HFF-Myc (cell line): ENCODE measurements at regions not wholly inside any gene's neighbourhood (a gene's known extent, or its start where the extent isn't known, plus 50 kb on each side); places are given as distances from the start of the nearest gene placed in this dataset.
"Not testable (repeated sequence)": the region's sequence is repeated elsewhere in the genome, so short reads cannot be mapped to it uniquely, and the experiment has no call there.

ENCODE experiments used
- DNase-seq: peaks from one replicate; pipeline ENCODE4 v3.0.0-alpha.2; 2011; ENCODE audit warnings: low read depth; ENCODE audit errors: extremely low read depth
- H3K4me3 ChIP-seq: replicated peaks from 2 replicates; pipeline ENCODE4 v1.5.1; 2011; ENCODE audit warnings: low read depth, mild to moderate bottlenecking, control low read depth, low read length
- TF ChIP-seq, protein P1 (sequence below): IDR thresholded peaks from 2 replicates; pipeline ENCODE4 v1.5.1; 2012; ENCODE audit warnings: mild to moderate bottlenecking, low read depth, low read length, control low read depth; ENCODE audit errors: missing control alignments

GRCh38 chr1:173269490-173270230 lies 62.5 kb upstream of the TNFSF4 start:
- DNase-seq = peak; percentile 16
- H3K4me3 ChIP-seq = no peak overlapping the region
- TF ChIP-seq, protein P1, sequence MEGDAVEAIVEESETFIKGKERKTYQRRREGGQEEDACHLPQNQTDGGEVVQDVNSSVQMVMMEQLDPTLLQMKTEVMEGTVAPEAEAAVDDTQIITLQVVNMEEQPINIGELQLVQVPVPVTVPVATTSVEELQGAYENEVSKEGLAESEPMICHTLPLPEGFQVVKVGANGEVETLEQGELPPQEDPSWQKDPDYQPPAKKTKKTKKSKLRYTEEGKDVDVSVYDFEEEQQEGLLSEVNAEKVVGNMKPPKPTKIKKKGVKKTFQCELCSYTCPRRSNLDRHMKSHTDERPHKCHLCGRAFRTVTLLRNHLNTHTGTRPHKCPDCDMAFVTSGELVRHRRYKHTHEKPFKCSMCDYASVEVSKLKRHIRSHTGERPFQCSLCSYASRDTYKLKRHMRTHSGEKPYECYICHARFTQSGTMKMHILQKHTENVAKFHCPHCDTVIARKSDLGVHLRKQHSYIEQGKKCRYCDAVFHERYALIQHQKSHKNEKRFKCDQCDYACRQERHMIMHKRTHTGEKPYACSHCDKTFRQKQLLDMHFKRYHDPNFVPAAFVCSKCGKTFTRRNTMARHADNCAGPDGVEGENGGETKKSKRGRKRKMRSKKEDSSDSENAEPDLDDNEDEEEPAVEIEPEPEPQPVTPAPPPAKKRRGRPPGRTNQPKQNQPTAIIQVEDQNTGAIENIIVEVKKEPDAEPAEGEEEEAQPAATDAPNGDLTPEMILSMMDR = no peak

DNA sequence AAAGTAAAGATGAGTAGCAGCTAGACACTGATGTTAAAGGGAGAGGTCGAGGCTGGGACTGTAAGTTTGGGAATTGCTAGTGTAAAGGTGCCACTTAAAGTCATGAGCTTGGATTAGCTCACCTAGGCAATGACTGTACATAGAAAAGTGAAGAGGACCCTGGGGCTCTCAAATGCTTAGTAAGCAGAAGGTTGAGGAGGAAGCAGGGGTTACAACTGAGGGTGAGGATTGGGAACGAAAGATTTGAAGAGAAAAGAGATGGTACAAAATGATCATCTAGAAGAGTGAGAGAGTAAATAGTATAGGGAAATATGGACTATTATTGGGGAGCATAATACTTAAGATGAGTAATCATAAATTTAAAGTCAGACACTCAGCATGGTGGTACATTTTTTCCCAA lies 63.1 kb upstream of the TNFSF4 start:
- DNase-seq = no peak
- no peak overlapping the region for H3K4me3 ChIP-seq
- TF ChIP-seq, protein P1 = no peak

GRCh38 chr1:173271021-173271420 lies 63.9 kb upstream of the TNFSF4 start:
- DNase-seq, H3K4me3 ChIP-seq: not testable (repeated sequence)

GRCh38 chr1:173275496-173275895 lies 68.4 kb upstream of the TNFSF4 start:
- DNase-seq = no peak
- TF ChIP-seq, protein P1 = no peak
- no peak overlapping the region for H3K4me3 ChIP-seq

- TF ChIP-seq, protein P1 = no peak
- no peak for DNase-seq
- H3K4me3 ChIP-seq = no peak overlapping the region
Observed at GRCh38 chr1:173276922-173277800, 70.0 kb upstream of the TNFSF4 start.

DNA sequence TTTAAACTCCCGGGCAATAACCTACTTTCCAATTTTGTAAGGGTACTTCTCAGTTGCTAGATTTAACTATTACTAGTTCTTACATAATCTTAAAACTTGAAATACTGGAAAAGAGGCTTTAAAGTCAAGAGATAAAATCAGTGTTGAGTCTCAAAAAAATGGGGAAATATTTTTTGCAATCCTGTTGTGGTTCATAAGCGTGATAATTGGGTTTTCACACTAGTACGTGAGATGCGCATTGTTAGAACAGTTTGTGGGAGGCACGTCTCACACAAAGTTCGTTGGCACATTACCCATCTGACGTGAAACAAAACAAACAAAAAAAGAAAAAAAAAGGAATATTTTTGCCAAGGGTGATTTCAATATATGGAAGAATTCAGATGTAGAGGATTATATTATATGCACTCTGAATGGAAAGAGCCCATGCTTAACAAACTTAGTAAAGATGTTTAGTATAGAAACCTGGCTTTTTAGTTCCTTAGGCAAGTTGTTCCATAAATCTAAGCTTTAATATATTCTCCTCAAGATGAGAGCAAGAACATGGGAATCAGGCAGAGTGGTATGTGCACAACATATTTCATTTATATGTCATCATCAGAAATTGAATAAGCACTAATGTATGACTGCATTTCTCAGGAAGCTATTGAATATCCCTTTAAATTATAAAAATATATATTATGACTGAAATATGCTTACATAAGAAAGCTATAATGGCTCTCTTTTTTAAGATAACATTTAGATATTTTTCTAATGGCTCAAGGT lies 73.9 kb upstream of the TNFSF4 start:
- TF ChIP-seq, protein P1 = no peak
- no peak for DNase-seq
- H3K4me3 ChIP-seq = no peak overlapping the region

GRCh38 chr1:173285048-173285447 lies 77.9 kb upstream of the TNFSF4 start:
- no peak overlapping the region for H3K4me3 ChIP-seq
- TF ChIP-seq, protein P1 = no peak
- no peak for DNase-seq
